Caki2 (cell line): ENCODE measurements at regions not wholly inside any gene's neighbourhood (a gene's known extent, or its start where the extent isn't known, plus 50 kb on each side); places are given as distances from the start of the nearest gene placed in this dataset.
"Not testable (repeated sequence)": the region's sequence is repeated elsewhere in the genome, so short reads cannot be mapped to it uniquely, and the experiment has no call there.

Experiments
- DNase-seq: peaks from one replicate; pipeline ENCODE4 v3.0.0-alpha.2; 2015; ENCODE audit warnings: low read depth
- in situ Hi-C: cut with HindIII; loops from 2 replicates; pipeline ENCODE4 v1.10.0; 2016; ENCODE audit warnings: low sequenced_read_pairs, low pct_unique_long_range_greater_than_20kb, mixed read lengths

DNA sequence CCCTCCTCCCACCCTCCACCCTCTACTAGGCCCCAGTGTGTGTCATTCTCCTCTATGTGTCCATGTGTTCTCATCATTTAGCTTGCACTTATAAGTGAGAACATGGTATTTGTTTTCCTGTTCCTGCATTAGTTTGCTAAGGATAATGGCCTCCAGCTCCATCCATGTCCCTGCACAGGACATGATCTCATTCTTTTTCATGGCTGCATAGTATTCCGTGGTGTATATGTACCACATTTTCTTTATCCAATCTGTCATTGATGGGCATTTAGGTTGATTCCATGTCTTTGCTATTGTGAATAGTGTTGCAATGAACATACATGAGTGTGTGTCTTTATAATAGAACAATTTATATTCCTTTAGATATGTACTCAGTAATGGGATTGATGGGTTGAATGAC lies 148.7 kb upstream of the CXorf66 start:
- in situ Hi-C loops, DNase-seq: not testable (repeated sequence)

DNA sequence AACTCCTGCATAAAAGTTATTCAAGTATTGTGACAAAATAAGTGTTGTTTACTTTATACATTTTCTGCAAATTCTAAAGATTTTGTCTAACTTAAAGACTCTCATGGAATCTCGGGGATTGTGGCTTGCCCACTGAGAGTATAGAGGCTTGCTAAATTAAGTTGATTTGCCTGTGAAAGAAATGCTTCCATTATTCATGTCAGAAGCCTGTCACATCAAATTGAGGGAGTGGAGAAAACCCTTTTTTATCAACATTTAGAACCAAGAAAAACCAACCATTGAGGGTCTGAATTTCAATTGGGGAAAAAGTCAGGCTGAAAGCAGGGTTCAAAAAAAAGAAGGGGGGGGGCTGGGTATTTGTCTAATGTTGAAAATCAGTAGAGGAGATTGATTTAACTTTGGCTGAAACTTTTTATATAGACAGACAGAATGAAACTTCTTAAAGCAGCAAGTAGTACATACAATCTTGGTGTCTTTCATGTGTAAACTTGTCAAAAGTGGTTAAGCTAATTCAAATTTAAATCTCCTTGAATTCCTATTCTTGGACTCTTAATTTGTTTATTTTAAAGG lies 144.8 kb upstream of the CXorf66 start:
- in situ Hi-C loops: no loop called here
- no peak for DNase-seq

DNA sequence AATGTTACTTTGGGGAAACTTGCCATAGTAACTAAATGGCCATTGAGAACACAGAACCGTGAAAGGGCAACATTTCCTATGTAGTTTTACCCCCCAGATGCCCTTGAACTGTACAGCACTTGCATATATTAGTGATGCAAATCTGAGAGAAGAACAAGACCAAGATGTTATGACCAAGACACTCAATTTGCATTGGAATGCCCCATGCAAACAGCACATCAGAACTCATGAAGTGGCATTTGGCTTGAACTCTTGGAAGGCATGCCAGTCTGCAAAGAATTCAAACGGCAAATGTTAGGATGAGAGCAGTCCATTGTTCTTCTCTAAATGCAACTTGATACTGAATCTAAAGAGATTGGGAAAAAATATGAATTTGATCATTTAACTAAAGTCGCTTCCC lies 139.4 kb upstream of the CXorf66 start:
- DNase-seq: no peak
- in situ Hi-C loops: no loop called here

DNA sequence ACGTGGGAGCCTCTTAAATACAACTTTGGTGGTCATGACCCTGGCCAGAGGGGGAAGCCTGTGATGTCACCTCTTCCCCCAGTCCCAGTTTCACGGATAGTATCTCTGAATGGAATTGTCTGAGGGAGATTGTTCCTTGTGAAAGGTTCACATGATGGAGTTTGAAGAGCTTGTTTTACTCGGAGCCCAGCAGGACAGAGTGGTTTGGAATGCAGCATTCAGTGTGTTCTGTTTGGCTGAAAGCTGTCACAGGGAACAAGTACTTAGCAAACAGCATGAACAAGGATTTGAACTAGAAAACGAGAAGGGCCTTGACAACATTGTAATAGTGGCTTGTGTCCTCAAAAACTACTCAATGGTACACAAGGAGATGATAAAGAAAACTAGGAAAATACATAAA lies 133.9 kb upstream of the CXorf66 start:
- DNase-seq: no peak
- in situ Hi-C loops: no loop called here

DNA sequence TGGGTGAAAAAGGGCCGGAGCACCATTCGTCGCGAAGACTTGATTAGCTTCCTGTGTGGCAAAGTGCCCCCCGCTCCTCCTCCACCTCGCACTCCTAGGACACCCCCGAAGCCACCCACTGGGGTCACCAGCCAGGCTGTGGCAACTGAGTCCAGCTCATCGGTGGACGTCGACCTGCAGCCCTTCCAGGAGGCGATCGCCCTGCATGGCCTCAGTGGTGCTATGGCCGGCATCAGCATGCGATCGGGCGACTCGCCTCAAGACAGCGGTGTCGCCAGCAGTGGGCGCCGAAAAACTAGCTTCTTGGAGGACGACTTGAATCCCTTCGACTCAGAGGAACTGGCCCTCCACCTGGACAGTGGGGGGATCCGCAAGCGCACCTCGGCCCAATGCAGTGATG lies 126.8 kb upstream of the CXorf66 start:
- no peak for DNase-seq
- in situ Hi-C loops: no loop called here

DNA sequence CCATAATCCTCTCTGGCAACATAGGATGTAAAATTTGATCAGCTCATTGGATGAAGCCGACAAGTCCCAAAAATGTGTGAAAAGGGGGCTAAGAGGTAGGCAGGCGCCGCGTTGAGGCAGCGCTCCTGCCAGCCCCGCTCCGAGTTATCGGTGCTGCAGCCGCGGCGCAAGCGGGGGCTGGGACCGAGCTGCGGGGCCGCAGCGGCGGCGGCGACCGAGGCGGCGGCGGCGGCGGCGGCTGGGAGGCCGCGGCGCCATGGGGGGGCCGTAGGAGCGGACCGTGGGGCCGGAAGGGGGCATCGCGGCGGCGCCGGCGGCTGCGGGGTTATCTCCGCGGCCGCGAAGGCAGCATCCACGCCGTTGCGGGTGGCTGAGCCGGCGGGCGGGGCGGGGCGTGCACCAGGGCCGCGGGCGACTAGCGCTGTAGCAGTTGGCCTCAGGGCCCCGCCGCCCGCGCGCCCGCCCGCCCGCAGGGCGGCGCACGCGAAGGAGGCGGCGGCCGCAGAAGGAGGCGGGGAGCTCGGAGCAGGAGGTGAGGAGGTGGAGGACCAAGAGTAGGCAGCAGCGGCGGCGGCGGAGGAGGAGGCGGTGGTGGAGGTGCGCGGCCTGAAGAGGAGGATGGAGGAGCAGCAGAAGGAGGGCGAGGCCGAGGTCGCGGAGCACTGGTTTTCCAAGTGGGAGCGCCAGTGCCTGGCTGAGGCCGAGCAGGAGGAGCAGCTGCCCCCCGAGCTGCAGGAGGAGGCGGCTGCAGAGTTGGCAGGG lies 126.0 kb upstream of the CXorf66 start:
- peak; percentile 45 for DNase-seq
- in situ Hi-C loops: no loop called here

DNA sequence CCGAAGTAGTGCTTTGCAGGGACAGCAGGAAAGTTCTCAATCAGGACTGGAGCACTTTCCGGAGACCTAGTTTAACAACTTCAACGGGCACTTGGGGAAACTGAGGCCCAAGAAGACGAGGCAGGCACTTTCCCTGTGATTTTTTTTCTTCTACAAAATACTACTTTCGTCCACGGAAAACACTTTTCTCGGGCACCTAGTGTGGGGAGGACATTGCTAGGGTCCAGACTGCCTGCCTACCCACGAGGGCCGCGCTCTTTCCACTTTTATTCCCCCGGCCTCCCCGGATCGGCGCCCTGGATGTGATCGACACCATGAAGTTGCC lies 125.4 kb upstream of the CXorf66 start:
- in situ Hi-C loops: no loop called here
- DNase-seq: no peak

DNA sequence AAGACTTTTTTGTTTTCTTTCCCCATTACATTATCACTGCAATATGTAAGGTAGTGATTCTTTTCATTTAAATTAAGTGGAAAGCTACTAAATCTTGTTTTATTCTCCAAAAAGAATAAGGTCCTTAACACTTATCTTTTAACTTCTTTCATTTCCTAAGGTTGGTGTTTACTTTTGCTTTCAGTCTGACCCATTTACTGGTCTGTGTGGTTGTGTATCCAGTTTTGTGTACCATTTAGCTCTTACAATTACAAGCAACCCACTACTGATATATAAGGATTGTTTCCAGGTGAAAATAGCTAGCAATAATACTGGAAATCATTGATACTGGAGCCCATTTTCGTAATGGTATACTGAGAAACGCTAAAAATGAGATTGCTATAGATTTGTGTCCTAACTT lies 123.1 kb upstream of the CXorf66 start:
- no peak for DNase-seq
- in situ Hi-C loops: no loop called here

DNA sequence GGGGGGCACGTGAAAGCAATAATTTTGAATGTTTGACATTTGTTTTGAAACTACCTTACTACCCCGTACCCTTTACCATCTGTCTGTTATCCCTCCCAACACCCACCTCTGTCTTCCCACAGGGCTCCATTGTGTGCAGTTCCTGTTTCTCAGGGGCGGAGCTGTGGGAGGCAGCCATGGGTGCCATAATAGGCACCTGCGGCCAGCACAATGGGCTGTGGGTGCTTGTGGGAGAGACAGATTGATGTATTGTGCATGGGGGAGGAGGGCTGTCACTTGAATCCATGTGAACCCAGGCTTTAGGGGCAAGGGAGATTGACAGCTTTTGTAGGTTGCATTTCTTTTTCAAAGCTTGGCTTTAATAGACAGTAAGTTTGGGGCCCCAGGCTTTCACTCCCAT lies 122.6 kb upstream of the CXorf66 start:
- in situ Hi-C loops: no loop called here
- no peak for DNase-seq

DNA sequence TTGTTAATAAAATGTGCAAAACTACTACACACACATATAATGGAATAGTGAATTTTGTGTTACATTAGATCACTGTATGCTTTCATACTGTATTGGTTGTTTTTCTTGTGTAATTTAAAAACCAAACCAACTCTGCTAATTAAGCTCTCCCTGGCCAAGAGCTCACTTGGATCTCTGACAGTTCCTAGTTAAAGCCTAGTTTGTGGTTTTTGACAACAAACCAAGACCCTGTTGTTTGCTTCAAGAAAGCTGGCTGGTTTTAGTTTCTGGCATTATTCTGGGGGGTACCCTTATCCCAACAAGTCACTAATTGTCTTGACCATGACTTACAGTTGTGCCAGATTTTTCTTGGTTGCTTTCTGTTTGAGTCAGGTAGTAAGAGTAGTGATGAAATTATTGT lies 121.4 kb upstream of the CXorf66 start:
- in situ Hi-C loops: no loop called here
- no peak for DNase-seq

DNA sequence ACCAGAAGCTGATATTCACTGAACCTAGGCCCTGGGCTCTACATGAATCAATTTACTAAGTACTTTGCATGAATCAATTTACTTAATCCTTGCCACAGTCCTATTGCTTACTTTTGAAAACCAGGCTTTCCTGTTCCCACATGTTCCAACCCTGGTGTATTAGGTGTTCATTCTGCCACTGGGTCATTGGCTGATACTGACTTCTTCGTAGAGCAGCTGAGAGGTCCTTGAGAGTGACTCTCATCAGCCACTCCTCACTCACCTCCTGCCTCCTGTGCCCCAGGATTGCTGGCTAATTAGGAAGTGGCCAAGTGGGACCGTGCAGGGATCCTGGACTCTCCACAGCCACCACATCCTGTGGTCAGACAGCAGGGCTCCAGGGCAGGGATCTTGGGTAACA lies 109.5 kb upstream of the CXorf66 start:
- DNase-seq, in situ Hi-C loops: not testable (repeated sequence)

DNA sequence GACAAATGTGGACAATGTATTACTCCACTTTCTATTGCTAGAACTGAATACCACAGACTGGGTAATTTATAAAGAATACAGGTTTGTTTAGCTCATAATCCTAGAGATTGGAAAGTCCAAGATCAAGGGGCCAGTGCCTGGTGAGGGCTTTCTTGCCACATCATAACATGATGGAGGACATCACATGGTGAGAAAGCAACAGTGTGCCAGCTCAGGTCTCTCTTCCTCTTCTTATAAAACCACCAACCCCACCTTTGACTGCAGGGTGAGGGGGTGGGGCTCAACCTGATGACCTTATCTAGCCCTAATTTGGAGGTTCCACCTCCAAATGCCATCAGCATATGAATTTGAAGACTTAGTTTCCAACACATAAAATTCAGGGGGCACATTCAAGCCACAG lies 105.7 kb upstream of the CXorf66 start:
- in situ Hi-C loops: no loop called here
- no peak for DNase-seq

DNA sequence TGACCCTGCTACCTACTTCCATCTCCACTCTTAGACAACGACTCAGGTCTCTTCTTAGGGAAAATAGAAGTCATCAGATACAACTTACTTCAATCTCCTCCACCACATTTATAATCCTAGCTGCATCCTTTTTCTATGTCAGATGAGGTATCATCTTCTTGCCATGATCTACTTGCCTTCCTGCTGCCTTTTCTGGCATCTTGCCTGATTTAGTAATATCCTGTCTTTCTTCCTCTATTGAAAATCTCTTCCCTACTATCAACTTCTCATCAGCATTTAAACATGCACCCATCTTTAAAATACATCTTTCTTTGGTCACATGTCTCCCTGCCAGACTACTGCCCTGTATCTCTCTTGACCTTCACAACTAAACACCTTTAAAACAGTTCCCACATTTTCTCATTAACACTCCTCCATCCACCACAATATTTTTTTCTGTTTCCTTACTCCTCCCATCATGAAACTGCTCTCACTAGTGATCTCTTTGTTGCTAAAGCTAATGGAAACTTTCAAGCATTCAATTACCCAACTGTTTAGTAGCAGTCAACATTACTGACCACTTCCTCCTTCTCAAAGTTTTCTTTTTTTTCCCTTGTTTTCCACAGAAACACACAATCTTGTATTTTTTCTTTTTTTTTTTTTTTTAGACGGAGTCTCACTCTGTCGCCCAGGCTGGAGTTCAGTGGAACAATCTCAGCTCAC lies 100.8 kb upstream of the CXorf66 start:
- in situ Hi-C loops: no loop called here
- no peak for DNase-seq

DNA sequence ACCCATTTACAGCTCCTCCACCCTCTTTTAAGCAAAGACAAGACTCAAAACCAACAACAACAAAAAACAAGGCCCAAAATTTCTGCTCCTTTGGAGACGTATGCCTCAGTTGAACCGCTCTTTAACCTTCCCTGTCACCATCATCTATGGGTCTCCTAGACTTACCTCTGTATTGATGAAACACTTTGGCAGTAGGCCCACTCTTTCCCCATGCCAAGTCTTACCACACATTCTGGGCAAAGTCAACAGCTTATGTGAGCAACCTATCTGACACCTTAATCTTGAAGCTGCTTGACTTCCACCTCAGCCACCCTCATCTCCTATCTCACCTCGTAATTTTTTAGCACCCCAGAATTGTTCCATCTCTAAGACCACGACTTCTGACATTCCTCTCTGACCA lies 99.7 kb upstream of the CXorf66 start:
- in situ Hi-C loops: no loop called here
- no peak for DNase-seq

DNA sequence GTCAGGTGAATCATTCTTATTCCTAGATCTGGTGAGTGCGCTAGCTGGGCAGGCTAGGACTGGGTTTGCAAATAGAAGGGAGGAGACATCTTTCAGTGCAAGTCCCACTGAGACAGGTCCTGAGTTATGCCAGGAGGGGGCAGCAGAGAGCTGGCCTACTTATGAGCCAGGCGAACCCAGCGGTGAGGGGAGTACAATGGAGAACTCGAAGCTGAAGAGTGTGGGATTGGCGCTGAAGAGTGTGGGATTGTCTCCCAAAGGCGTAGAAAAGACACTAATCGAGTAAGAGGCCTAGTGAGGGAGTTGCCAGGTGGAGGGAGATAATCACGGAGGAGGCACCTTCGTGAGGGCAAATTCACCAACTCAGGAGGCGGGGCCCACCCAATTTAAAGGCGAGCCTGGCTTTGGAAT lies 91.7 kb upstream of the CXorf66 start:
- peak; percentile 59 for DNase-seq
- in situ Hi-C loops: no loop called here

DNA sequence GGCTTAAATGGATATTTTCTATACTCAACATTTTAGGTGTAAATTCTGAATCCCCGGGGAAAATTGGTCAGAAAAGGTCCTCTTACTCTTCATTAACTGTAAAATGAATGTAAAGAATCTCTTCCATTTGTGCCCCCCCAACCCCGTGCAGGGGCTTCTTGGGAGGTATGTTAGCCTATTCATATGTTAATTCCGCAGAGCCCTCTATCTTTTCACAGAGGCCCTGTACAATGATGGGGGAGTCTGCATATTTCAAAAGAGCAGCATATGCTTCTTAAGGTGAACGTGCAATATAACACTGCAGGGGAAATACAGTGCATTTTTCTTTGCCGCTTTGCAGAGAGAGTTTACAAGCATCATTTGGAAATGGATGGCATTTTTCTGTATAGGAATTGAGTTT lies 88.5 kb upstream of the CXorf66 start:
- DNase-seq: no peak
- in situ Hi-C loops: no loop called here

DNA sequence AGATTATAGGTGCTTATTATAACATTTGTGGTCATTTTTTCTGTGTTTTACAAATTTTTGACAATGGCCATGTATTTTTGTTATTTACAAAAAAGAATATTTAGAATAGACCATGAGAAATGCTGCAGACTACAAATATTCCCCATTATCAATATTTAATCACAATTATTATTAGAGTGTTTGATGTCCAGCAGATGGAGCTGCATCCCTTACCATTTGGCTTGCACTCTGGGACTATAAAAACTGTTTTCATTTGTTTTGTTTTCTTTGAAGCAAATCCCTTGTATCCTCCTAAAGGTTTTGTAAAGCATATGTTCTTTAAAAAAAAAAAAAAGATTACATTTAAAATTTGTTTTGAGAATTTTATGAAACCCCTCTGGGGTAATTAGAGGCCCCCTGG lies 85.6 kb upstream of the CXorf66 start:
- DNase-seq: no peak
- in situ Hi-C loops: no loop called here

DNA sequence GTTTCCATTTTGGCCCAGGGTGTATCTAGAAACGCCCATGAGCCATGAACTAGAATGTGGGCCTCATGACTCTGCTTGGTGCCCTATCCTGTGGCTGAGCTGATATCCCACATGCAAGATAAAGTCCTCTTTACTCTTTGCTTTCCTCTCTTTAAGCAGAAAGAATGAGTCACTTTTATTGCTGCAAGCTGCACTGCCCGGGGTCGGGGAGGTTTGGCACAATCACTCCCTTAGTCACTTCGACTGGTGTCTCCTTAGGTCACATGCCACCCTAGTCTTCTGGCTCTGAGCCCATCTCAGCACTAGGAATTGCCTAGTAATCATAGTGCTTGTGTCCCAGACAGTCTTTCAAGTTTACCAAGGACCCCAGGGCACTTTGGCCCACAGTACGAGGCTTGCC lies 75.1 kb upstream of the CXorf66 start:
- in situ Hi-C loops: no loop called here
- DNase-seq: peak; percentile 65

DNA sequence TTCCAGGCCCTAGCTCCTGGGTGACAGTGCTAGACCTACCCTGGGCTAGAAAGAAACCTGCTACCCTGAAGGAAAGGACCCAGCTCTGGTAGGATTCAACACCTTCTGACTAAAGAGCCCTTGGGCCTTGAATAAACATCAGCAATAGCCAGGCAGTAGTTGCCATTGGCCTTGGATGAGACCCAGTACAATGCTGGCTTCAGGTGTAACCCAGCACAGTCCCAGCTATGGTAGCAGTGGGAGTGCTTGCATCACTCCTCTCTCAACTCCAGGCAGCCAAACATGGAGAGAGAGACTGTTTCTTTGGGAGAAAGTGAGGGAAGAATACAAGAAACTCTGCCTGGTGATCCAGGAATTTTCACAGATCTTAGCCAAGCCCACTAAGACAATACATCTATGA lies 73.5 kb upstream of the CXorf66 start:
- in situ Hi-C loops: no loop called here
- no peak for DNase-seq

DNA sequence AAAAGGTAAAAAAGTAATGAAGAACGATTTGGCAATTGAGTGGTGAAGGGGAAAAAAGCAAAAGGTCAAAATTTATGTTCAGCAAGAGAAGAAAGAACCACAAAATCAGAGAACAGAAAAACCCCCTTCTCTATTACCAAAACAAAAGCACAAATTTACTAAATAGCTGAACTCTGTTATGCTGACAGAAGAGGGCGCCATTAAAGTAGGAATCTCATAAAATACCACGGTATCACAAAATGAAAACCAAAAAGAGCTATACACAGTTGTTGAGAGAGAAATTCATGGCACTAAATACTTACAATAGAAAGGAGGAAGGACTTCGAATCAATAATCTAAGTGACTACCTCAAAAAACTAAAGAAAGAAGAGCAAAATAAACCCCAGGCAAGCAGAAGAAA lies 69.6 kb upstream of the CXorf66 start:
- in situ Hi-C loops: no loop called here
- DNase-seq: no peak
